PFSK-1 (cell line): ENCODE measurements at regions not wholly inside any gene's neighbourhood (a gene's known extent, or its start where the extent isn't known, plus 50 kb on each side); places are given as distances from the start of the nearest gene placed in this dataset.

ENCODE experiments used
- REST ChIP-seq, 2 experiments: IDR thresholded peaks; 2 replicates each; pipeline versions ENCODE4 v1.6.1 to v1.8.0; 2011 to 2012; ENCODE audit warnings: low read depth in 2 of 2, low read length in 2 of 2, control low read depth in 1 of 2, inconsistent platforms in 1 of 2, mild to moderate bottlenecking in 1 of 2, moderate library complexity in 1 of 2; ENCODE audit not compliant: insufficient read depth in 1 of 2
- TAF1 ChIP-seq: IDR thresholded peaks from 2 replicates; pipeline ENCODE4 v1.6.1; 2012; ENCODE audit warnings: low read length, control low read depth, borderline replicate concordance; ENCODE audit not compliant: insufficient read depth

GRCh38 chr5:89992201-89992600 lies 417.4 kb downstream of the CETN3 start:
- TF ChIP-seq TAF1 (no peak), REST (IDR thresholded peaks at IDR 0.05; ENCODE audit: insufficient read depth in 1 of 2, low read depth in 2 of 2, low read length in 2 of 2) (no peak)
